Vagina (tissue), 2 donors: ENCODE measurements at regions not wholly inside any gene's neighbourhood (a gene's known extent, or its start where the extent isn't known, plus 50 kb on each side); places are given as distances from the start of the nearest gene placed in this dataset.

ENCODE experiments used
- CTCF ChIP-seq, 3 experiments: fragments of 450-650 bp in 2 of 3; fragments of 200-600 bp in 1 of 3; sonication (generic) in 1 of 3; IDR thresholded peaks; one replicate each; pipeline ENCODE4 v1.5.1; 2017 to 2019; ENCODE audit warnings: antibody characterized with exemption in 3 of 3, mild to moderate bottlenecking in 2 of 3, moderate library complexity in 2 of 3
- POLR2A ChIP-seq, 2 donors: fragments of 450-650 bp; IDR thresholded peaks; one replicate each; pipeline ENCODE4 v1.6.1; 2017; ENCODE audit warnings: antibody characterized with exemption in 2 of 2, mild to moderate bottlenecking in 2 of 2, moderate library complexity in 2 of 2

DNA sequence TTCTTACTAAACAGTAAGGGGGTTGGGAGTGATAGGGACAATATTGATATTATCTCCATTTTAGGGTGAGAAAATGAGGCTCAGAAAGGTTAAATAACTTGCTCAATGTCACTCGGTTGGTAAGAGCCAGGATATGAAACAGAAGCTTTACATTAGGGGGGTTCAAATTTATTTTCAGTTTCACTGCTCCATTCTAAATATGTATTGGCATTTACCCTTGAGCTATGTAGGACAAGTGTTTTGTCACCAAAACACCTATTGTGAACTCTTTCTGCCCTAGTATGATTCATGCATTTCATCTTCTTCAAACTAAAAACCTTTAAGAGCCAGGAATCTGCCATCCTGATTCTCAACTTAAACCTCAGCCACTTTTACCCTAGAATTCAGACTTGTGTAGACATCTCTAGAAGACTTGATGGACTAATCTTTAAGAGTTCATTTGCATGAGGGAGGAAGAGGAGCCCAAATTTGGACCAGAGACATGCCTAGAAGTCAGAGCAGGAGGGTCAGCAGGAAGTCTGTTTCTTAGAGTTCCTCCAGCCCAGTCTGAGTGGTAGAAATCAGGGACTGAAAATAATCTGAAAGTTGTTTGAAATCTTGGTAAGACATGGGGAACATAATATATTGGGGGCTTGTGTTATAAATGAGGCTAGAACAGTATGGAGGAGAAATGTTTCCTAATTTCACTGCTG lies 129.4 kb upstream of the ATP5MC3 start:
- TF ChIP-seq CTCF (IDR thresholded peaks at IDR 0.05) (no peak), POLR2A (IDR thresholded peaks at IDR 0.05) (no peak)
